GM12878 (cell line): ENCODE measurements at regions not wholly inside any gene's neighbourhood (a gene's known extent, or its start where the extent isn't known, plus 50 kb on each side); places are given as distances from the start of the nearest gene placed in this dataset.

Experiments used
- ATAC-seq: fragments of 200-7000 bp; cut with Tn5 transposase; 3 replicates; pipeline ENCODE4 v1.9.1; 2020; ENCODE audit warnings: mild to moderate bottlenecking, moderate library complexity
- BruUV-seq: library from RNA; stranded (reverse); fragments of 400-500 nt; replicated peaks from 2 replicates; lab custom pipeline; 2021; lab: Mats Ljungman, UMichigan
- CTCF ChIA-PET: fragments of 300-600 bp; sonication (Branson Sonifier 250); formaldehyde crosslinking; extraction: SDS; loops from one replicate; lab custom pipeline; 2021; ENCODE audit warnings: inconsistent platforms; lab: Yijun Ruan, JAX
- POLR2A ChIA-PET: fragments of 350-600 bp; formaldehyde crosslinking; extraction: SDS; loops from one replicate; lab custom pipeline; 2021; ENCODE audit warnings: inconsistent platforms; lab: Charles Lee
- RAD21 ChIA-PET: fragments of 300-600 bp; sonication (Branson Sonifier 250); formaldehyde crosslinking; loops from one replicate; lab custom pipeline; 2023; ENCODE audit warnings: antibody characterized with exemption; ENCODE audit not compliant: unreplicated experiment; lab: Charles Lee
- SMC1A ChIA-PET: fragments of 300-600 bp; sonication (Branson Sonifier 250); formaldehyde crosslinking; loops from one replicate; lab custom pipeline; 2023; ENCODE audit not compliant: unreplicated experiment, uncharacterized antibody; lab: Charles Lee
- DNase-seq: peaks from one replicate; pipeline ENCODE4 v3.0.0-alpha.2; 2011; ENCODE audit warnings: low read depth, low spot score
- FAIRE-seq: peaks from 3 replicates; lab custom pipeline; 2011; peaks lifted over from hg19 to GRCh38; lab: Jason Lieb, UNC
- H2AFZ ChIP-seq: 2 replicates; pipeline ENCODE4 v1.6.0; 2011; ENCODE audit warnings: low read depth, low read length, control low read depth; ENCODE audit not compliant: control insufficient read depth
- H3K27ac ChIP-seq: 2 replicates; pipeline ENCODE4 v1.5.1; 2011; ENCODE audit warnings: control low read depth; ENCODE audit not compliant: control insufficient read depth, insufficient read depth
- H3K27me3 ChIP-seq, 2 experiments: replicated peaks in 1 of 2; 2 replicates each; pipeline versions ENCODE4 v1.6.0 to v1.6.1; 2011; ENCODE audit warnings: low read length in 1 of 2; ENCODE audit not compliant: control insufficient read depth in 2 of 2, insufficient read depth in 2 of 2
- H3K36me3 ChIP-seq, 2 experiments: 2 replicates each; pipeline ENCODE4 v1.5.1; 2011; ENCODE audit warnings: low read length in 1 of 2; ENCODE audit not compliant: control insufficient read depth in 2 of 2, insufficient read depth in 2 of 2
- H3K4me1 ChIP-seq: 2 replicates; pipeline ENCODE4 v1.6.1; 2011; ENCODE audit warnings: mild to moderate bottlenecking, low read length, moderate library complexity, mixed read lengths; ENCODE audit not compliant: control insufficient read depth, insufficient read depth
- H3K4me2 ChIP-seq: 2 replicates; pipeline ENCODE4 v1.6.0; 2011; ENCODE audit warnings: control low read depth; ENCODE audit not compliant: control insufficient read depth, insufficient read depth
- H3K4me3 ChIP-seq: fragments of 200-600 bp; sonication (generic); 2 replicates; pipeline ENCODE4 v1.5.1; 2016
- H3K79me2 ChIP-seq: 2 replicates; pipeline ENCODE4 v1.6.0; 2011; ENCODE audit warnings: low read length; ENCODE audit not compliant: control insufficient read depth, insufficient read depth
- H3K9ac ChIP-seq: 2 replicates; pipeline ENCODE4 v1.8.0; 2011; ENCODE audit warnings: low read length, control low read depth, mixed read lengths; ENCODE audit not compliant: control insufficient read depth, insufficient read depth
- H3K9me3 ChIP-seq: replicated peaks from 3 replicates; pipeline ENCODE4 v1.5.1; 2011; ENCODE audit warnings: mild to moderate bottlenecking, low read length; ENCODE audit not compliant: control insufficient read depth, insufficient read depth
- H4K20me1 ChIP-seq: 2 replicates; pipeline ENCODE4 v1.6.0; 2011; ENCODE audit not compliant: control insufficient read depth, insufficient read depth
- EED ChIP-seq: sonication (generic); IDR thresholded peaks from 2 replicates; pipeline ENCODE4 v1.6.1; 2016; ENCODE audit warnings: antibody characterized with exemption, low read depth
- GABPA ChIP-seq: IDR thresholded peaks from 2 replicates; pipeline ENCODE4 v1.6.1; 2014; ENCODE audit warnings: antibody characterized with exemption, low read depth, mild to moderate bottlenecking, inconsistent platforms
- HCFC1 ChIP-seq: fragments of 150-350 bp; IDR thresholded peaks from 2 replicates; pipeline ENCODE4 v1.6.1; 2014; ENCODE audit warnings: low read length
- JUNB ChIP-seq: IDR thresholded peaks from 2 replicates; pipeline ENCODE4 v1.6.1; 2016; ENCODE audit warnings: antibody characterized with exemption, mild to moderate bottlenecking
- KDM1A ChIP-seq: fragments of 200-600 bp; sonication (generic); IDR thresholded peaks from 2 replicates; pipeline ENCODE4 v1.6.1; 2016; ENCODE audit warnings: borderline replicate concordance
- KLF5 ChIP-seq: fragments of 450-650 bp; IDR thresholded peaks from 2 replicates; pipeline ENCODE4 v1.6.1; 2014; ENCODE audit warnings: mild to moderate bottlenecking; ENCODE audit not compliant: partially characterized antibody
- MYC ChIP-seq: IDR thresholded peaks from 2 replicates; pipeline ENCODE4 v1.6.1; 2011; ENCODE audit warnings: mild to moderate bottlenecking, low read length, moderate library complexity, inconsistent platforms; ENCODE audit not compliant: insufficient read depth, insufficient replicate concordance, insufficient read length, severe bottlenecking
- NFIC ChIP-seq: IDR thresholded peaks from 2 replicates; pipeline ENCODE4 v1.6.1; 2012; ENCODE audit warnings: low read depth, mild to moderate bottlenecking, inconsistent platforms, low read length, moderate library complexity
- SP1 ChIP-seq: IDR thresholded peaks from one replicate; pipeline ENCODE4 v1.6.1; 2011; ENCODE audit warnings: low read depth, low read length
- TCF7 ChIP-seq: IDR thresholded peaks from 2 replicates; pipeline ENCODE4 v1.6.1; 2014; ENCODE audit warnings: antibody characterized with exemption, borderline replicate concordance
- WGBS: methylation state at CpG from one replicate; pipeline ENCODE4 v1.1.6; 2016; ENCODE audit warnings: low lambda C conversion rate; ENCODE audit not compliant: insufficient replicate concordance, insufficient coverage; ENCODE audit errors: missing lambda C conversion rate; 5-methylcytosine and 5-hydroxymethylcytosine counted together
- in situ Hi-C: fragments of 300-500 bp; cut with MboI; formaldehyde crosslinking; loops from 9 replicates; pipeline ENCODE4 v1.14.3; 2018; ENCODE audit warnings: mixed read lengths
- intact Hi-C: fragments of 100-400 bp; cut with micrococcal nuclease; formaldehyde crosslinking; loops from one replicate; pipeline ENCODE4 v1.14.2; 2022; ENCODE audit not compliant: unreplicated experiment
- TF ChIP-seq, protein P1 (sequence below): fragments of 450-650 bp; formaldehyde crosslinking; IDR thresholded peaks from 2 replicates; pipeline ENCODE4 v1.4.0; 2020; ENCODE audit warnings: mild to moderate bottlenecking, moderate library complexity
- TF ChIP-seq, protein P2 (sequence below): fragments of 450-650 bp; conservative IDR thresholded peaks from 2 replicates; pipeline ENCODE4 v1.6.1; 2017; ENCODE audit warnings: mild to moderate bottlenecking, moderate library complexity

DNA sequence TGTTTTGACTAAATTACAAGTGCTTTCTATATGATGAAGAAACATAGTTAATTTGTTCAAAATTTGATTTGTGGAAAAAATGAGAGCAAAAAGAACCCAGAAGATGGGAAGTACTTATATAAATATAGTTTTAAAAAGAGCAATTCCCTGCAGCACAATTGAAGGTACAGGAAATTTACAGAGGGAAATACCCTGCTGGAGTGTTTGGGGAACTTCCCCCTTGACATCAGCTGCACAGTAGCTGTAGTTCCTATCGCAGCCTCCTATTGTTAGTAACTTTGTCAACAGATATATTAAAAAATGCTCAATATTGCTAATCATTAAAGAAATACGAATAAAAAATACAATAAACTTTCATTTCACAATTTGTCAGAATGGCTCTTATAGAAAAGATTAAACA lies 1118.8 kb upstream of the ZEB2 start:
- no peak overlapping the region for H3K27ac ChIP-seq
- FAIRE-seq = no peak
- ChIA-PET POLR2A (no interaction called here), CTCF (interaction anchor here (0.6 kb wide), 1 partner anchor 10 kb away, joined by 4 read pairs; no protein-coding TSS in a partner anchor), SMC1A (interaction anchor here (1.2 kb wide), 1 partner anchor 14 kb away, joined by 5 read pairs; no protein-coding TSS in a partner anchor), RAD21 (no interaction called here)
- in situ Hi-C loops = no loop called here
- intact Hi-C loops = no loop called here
- TF ChIP-seq HCFC1 = no peak
- TF ChIP-seq KLF5 = no peak
- TF ChIP-seq NFIC = peak; percentile 64; the same call in 1 of the 2 replicates
- TF ChIP-seq JUNB = 0 out of 2 replicates have a peak, but pooled peaks have one; percentile 8
- H3K36me3 ChIP-seq = no peaks in the 10 kb centered on the region
- H3K4me3 ChIP-seq = no peak overlapping the region
- H4K20me1 ChIP-seq = no peaks in the 10 kb centered on the region
- no peaks in the 10 kb centered on the region for H3K79me2 ChIP-seq
- BruUV-seq = no TSS peak
- no peak overlapping the region for H3K4me2 ChIP-seq
- peak; percentile 86 for ATAC-seq
- H3K27me3 ChIP-seq = no peaks in the 10 kb centered on the region
- 4% methylated on average over 2 of the region's 2 CpGs for WGBS
- H3K4me1 ChIP-seq = no peaks in the 10 kb centered on the region
- no peak for DNase-seq
- no peak overlapping the region for H2AFZ ChIP-seq
- H3K9me3 ChIP-seq = no peaks in the 10 kb centered on the region
- H3K9ac ChIP-seq = no peak overlapping the region

DNA sequence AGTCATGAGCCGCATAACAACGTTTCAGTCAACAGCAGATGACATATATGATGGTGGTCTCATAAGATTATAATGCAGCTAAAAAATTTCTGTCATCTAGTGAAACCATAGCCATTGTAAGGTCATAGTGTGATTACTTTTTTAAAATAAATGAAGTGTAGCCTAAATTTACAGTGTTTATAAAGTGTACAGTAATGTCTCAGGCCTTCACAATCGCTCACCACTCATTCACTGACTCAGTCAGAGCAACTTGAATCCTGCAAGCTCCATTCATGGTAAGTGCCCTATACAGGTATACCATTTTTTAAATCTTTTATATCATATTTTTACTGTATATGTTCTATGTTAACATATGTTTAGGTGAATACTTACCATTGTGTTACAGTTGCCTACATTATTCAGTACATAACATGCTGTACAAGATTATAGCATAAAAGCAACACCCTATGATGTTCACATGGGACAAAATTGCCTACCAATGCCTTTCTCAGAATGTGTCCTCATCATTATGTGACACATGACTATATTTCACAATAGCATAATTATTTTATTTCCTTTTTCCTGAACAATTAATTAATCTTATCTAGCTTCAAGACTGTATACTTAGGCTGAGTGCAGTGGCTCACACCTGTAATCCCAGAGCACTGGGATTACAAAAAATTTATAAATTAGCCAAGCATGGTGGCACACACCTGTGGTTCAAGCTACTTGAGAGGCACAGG lies 1115.9 kb upstream of the ZEB2 start:
- Histone ChIP-seq H3K27me3 (no peaks in the 10 kb centered on the region), H3K4me1 (no peaks in the 10 kb centered on the region), H2AFZ (no peak overlapping the region), H3K9ac (no peak overlapping the region), H3K79me2 (no peaks in the 10 kb centered on the region), H3K27ac (no peak overlapping the region), H3K4me2 (no peak overlapping the region), H3K9me3 (no peaks in the 10 kb centered on the region), H3K36me3 (no peaks in the 10 kb centered on the region), H4K20me1 (no peaks in the 10 kb centered on the region), H3K4me3 (no peak overlapping the region)
- intact Hi-C loops = no loop called here
- ChIA-PET SMC1A (no interaction called here), RAD21 (no interaction called here), CTCF (interaction anchor here (0.6 kb wide), 1 partner anchor 1375 kb away, joined by 3 read pairs; no protein-coding TSS in a partner anchor), POLR2A (no interaction called here)
- WGBS = 95% methylated on average over 3 of the region's 3 CpGs
- DNase-seq (no peak), ATAC-seq (no peak), FAIRE-seq (no peak)
- BruUV-seq = no TSS peak
- in situ Hi-C loops = no loop called here
- TF ChIP-seq, protein P1, sequence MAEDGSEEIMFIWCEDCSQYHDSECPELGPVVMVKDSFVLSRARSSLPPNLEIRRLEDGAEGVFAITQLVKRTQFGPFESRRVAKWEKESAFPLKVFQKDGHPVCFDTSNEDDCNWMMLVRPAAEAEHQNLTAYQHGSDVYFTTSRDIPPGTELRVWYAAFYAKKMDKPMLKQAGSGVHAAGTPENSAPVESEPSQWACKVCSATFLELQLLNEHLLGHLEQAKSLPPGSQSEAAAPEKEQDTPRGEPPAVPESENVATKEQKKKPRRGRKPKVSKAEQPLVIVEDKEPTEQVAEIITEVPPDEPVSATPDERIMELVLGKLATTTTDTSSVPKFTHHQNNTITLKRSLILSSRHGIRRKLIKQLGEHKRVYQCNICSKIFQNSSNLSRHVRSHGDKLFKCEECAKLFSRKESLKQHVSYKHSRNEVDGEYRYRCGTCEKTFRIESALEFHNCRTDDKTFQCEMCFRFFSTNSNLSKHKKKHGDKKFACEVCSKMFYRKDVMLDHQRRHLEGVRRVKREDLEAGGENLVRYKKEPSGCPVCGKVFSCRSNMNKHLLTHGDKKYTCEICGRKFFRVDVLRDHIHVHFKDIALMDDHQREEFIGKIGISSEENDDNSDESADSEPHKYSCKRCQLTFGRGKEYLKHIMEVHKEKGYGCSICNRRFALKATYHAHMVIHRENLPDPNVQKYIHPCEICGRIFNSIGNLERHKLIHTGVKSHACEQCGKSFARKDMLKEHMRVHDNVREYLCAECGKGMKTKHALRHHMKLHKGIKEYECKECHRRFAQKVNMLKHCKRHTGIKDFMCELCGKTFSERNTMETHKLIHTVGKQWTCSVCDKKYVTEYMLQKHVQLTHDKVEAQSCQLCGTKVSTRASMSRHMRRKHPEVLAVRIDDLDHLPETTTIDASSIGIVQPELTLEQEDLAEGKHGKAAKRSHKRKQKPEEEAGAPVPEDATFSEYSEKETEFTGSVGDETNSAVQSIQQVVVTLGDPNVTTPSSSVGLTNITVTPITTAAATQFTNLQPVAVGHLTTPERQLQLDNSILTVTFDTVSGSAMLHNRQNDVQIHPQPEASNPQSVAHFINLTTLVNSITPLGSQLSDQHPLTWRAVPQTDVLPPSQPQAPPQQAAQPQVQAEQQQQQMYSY (CRISPR knock-in tag) = no peak
- TF ChIP-seq SP1 = no peak
- TF ChIP-seq TCF7 = no peak
- TF ChIP-seq, protein P2, sequence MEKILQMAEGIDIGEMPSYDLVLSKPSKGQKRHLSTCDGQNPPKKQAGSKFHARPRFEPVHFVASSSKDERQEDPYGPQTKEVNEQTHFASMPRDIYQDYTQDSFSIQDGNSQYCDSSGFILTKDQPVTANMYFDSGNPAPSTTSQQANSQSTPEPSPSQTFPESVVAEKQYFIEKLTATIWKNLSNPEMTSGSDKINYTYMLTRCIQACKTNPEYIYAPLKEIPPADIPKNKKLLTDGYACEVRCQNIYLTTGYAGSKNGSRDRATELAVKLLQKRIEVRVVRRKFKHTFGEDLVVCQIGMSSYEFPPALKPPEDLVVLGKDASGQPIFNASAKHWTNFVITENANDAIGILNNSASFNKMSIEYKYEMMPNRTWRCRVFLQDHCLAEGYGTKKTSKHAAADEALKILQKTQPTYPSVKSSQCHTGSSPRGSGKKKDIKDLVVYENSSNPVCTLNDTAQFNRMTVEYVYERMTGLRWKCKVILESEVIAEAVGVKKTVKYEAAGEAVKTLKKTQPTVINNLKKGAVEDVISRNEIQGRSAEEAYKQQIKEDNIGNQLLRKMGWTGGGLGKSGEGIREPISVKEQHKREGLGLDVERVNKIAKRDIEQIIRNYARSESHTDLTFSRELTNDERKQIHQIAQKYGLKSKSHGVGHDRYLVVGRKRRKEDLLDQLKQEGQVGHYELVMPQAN = no peak
- TF ChIP-seq KDM1A = no peak
- TF ChIP-seq GABPA = no peak
- TF ChIP-seq MYC = no peak
- TF ChIP-seq EED = no peak
